Activated CD4-positive, CD25-positive, alpha-beta regulatory T cell (primary cell): ENCODE measurements at regions not wholly inside any gene's neighbourhood (a gene's known extent, or its start where the extent isn't known, plus 50 kb on each side); places are given as distances from the start of the nearest gene placed in this dataset.
"Not testable (repeated sequence)": the region's sequence is repeated elsewhere in the genome, so short reads cannot be mapped to it uniquely, and the experiment has no call there.

ENCODE experiments used
- DNase-seq, 4 experiments: peaks; one replicate each; lab custom pipeline; 2025; lab: John Stamatoyannopoulos, UW

- no peak for DNase-seq
Measured at GRCh38 chr18:14189858-14190257, 57.6 kb upstream of the ZNF519 start.

GRCh38 chr18:14188751-14189406, 56.6 kb upstream of the ZNF519 start:
- not testable (repeated sequence) for DNase-seq
